T-cell (primary cell): ENCODE measurements at regions not wholly inside any gene's neighbourhood (a gene's known extent, or its start where the extent isn't known, plus 50 kb on each side); places are given as distances from the start of the nearest gene placed in this dataset.

Source experiments
- ATAC-seq, 4 experiments: fragments of 200-7000 bp in 3 of 4; fragments of 150-1000 bp in 1 of 4; cut with Tn5 transposase; replicated peaks in 1 of 4; 1 replicate in 3 of 4; 2 replicates in 1 of 4; pipeline ENCODE4 v1.10.0; 2021; ENCODE audit warnings: moderate library complexity in 3 of 4, mild to moderate bottlenecking in 2 of 4, moderate number of reproducible peaks in 1 of 4
- CTCF ChIA-PET, 2 donors: fragments of 300-600 bp; sonication (Branson Sonifier 250); formaldehyde crosslinking; loops; one replicate each; lab custom pipeline; 2022; ENCODE audit warnings: antibody characterized with exemption in 2 of 2; lab: Charles Lee
- POLR2A ChIA-PET, 2 donors: fragments of 300-600 bp; sonication (Branson Sonifier 250); formaldehyde crosslinking; loops; one replicate each; lab custom pipeline; 2022; ENCODE audit warnings: antibody characterized with exemption in 2 of 2; lab: Charles Lee
- DNase-seq, 35 experiments: peaks; one replicate each; pipeline versions ENCODE4 v3.0.0 to v3.0.0-alpha.2; 2013 to 2023
- H3K27ac ChIP-seq: one replicate; pipeline ENCODE4 v1.5.1; 2013; ENCODE audit warnings: low read length
- H3K27me3 ChIP-seq, 2 experiments: replicated peaks in 1 of 2; 1 replicate in 1 of 2; 2 replicates in 1 of 2; pipeline versions ENCODE4 v1.6.1 to v1.7.0; 2013; ENCODE audit warnings: low read length in 1 of 2, mixed read lengths in 1 of 2; ENCODE audit not compliant: control insufficient read depth in 2 of 2, insufficient read depth in 2 of 2; ENCODE audit errors: extremely low read depth in 1 of 2
- H3K36me3 ChIP-seq, 2 donors: 1 replicate in 1 of 2; 2 replicates in 1 of 2; pipeline versions ENCODE4 v1.6.1 to v1.7.0; 2013; ENCODE audit warnings: low read length in 1 of 2; ENCODE audit not compliant: control insufficient read depth in 2 of 2, insufficient read depth in 1 of 2; ENCODE audit errors: extremely low read depth in 1 of 2
- H3K4me1 ChIP-seq, 2 experiments: 1 replicate in 1 of 2; 2 replicates in 1 of 2; pipeline versions ENCODE4 v1.6.1 to v1.7.0; 2013; ENCODE audit warnings: low read length in 2 of 2, mixed read lengths in 1 of 2; ENCODE audit not compliant: insufficient read depth in 2 of 2, control insufficient read depth in 1 of 2; ENCODE audit errors: extremely low read depth in 1 of 2
- H3K4me3 ChIP-seq, 2 donors: 1 replicate in 1 of 2; 2 replicates in 1 of 2; pipeline versions ENCODE4 v1.5.1 to v1.7.0; 2013; ENCODE audit warnings: mild to moderate bottlenecking in 2 of 2, low read length in 1 of 2, moderate library complexity in 1 of 2; ENCODE audit not compliant: control insufficient read depth in 1 of 2; ENCODE audit errors: extremely low read depth in 1 of 2
- H3K9me3 ChIP-seq: 2 replicates; pipeline ENCODE4 v1.7.0; 2013
- H3K27ac Mint-ChIP-seq, 2 donors: one replicate each; pipeline ENCODE4 v1.8.0; 2020 to 2021; ENCODE audit warnings: mild to moderate bottlenecking in 2 of 2, mixed read lengths in 2 of 2
- H3K27me3 Mint-ChIP-seq, 2 donors: one replicate each; pipeline ENCODE4 v1.8.0; 2021 to 2022; ENCODE audit warnings: mixed read lengths in 2 of 2
- H3K36me3 Mint-ChIP-seq: one replicate; pipeline ENCODE4 v1.8.0; 2021; ENCODE audit warnings: mixed read lengths
- H3K4me1 Mint-ChIP-seq, 3 donors: one replicate each; pipeline ENCODE4 v1.8.0; 2020 to 2022; ENCODE audit warnings: mixed read lengths in 3 of 3, mild to moderate bottlenecking in 1 of 3
- H3K4me3 Mint-ChIP-seq, 3 donors: one replicate each; pipeline ENCODE4 v1.8.0; 2020 to 2022; ENCODE audit warnings: mild to moderate bottlenecking in 3 of 3, mixed read lengths in 3 of 3, moderate library complexity in 3 of 3
- H3K9me3 Mint-ChIP-seq, 3 donors: one replicate each; pipeline ENCODE4 v1.8.0; 2020 to 2022; ENCODE audit warnings: mixed read lengths in 3 of 3
- WGBS: methylation state at CpG from one replicate; pipeline ENCODE4 v1.1.5; 2013; ENCODE audit warnings: missing lambda C conversion rate; ENCODE audit not compliant: insufficient coverage; 5-methylcytosine and 5-hydroxymethylcytosine counted together

DNA sequence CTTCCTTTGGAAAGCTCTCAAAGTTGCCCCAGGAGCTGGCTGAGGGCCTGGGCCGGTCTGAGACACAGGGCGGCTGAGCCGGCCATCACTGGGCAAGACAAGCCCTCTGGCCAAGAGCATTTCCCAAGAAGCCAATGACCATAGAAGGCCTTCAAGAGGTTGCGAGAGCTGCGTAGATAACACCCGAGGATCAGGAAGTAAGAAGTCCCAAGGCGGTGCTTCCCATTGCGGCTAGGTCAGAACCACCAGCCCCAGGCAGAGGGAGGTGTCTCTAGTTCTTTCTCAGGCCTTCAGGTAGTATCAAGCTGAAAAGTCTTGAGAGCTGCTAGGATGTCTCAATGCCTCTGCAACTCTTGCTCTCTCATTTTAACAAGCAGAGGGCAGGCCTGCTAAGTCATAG, 54.0 kb upstream of the C5orf58 start:
- Histone ChIP-seq H3K4me1 (no peaks in the 10 kb centered on the region), H3K27me3 (peaks cover 0 to 13% of the 10 kb centered on the region in 2 experiments), H3K4me3 (no peak overlapping the region), H3K9me3 (no peaks in the 10 kb centered on the region), H3K27ac (no peak overlapping the region), H3K36me3 (no peaks in the 10 kb centered on the region)
- no peaks in the 10 kb centered on the region for H3K36me3 Mint-ChIP-seq
- H3K27ac Mint-ChIP-seq, result no peak overlapping the region
- H3K9me3 Mint-ChIP-seq, result no peaks in the 10 kb centered on the region
- H3K4me1 Mint-ChIP-seq, result no peaks in the 10 kb centered on the region
- no peak overlapping the region for H3K4me3 Mint-ChIP-seq
- DNase-seq (no peak), ATAC-seq (no peak)
- ChIA-PET POLR2A (no interaction called here), CTCF (interaction anchor here in 1 of 2 donors (0.6 kb wide), 1 partner anchor 473 kb away, joined by 3 read pairs; no protein-coding TSS in a partner anchor)
- peaks cover 2 to 6% of the 10 kb centered on the region in 2 donors for H3K27me3 Mint-ChIP-seq
- WGBS, result 86% methylated on average over 8 of the region's 8 CpGs

DNA sequence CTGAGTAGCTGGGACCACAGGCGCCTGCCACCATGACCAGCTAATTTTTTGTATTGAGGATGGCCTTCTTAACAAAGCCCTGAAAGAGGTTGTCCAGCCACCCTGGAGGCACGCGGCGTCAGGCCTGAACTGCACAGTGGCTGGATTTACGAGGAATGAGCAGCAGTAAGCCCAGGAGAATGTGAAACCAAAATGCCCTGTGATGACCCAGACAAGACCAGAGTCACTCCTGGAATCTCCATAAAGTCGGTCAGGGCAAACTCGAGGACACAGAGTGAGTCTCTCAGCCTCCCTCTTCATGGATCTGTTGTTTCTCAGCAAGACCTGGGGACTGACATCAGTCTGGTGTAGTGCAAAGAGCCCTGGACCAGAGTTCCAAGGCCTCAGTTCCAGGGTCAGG, 53.2 kb upstream of the C5orf58 start:
- no peak overlapping the region for H3K27ac Mint-ChIP-seq
- no peaks in the 10 kb centered on the region for H3K4me1 Mint-ChIP-seq
- H3K36me3 Mint-ChIP-seq, result no peaks in the 10 kb centered on the region
- Histone ChIP-seq H3K27ac (no peak overlapping the region), H3K4me1 (peaks cover 0 to 3% of the 10 kb centered on the region in 2 experiments), H3K4me3 (no peak overlapping the region), H3K36me3 (no peaks in the 10 kb centered on the region), H3K9me3 (no peaks in the 10 kb centered on the region), H3K27me3 (peaks cover 0 to 18% of the 10 kb centered on the region in 2 experiments)
- POLR2A ChIA-PET, result no interaction called here
- ATAC-seq (no peak), DNase-seq (no peak)
- H3K4me3 Mint-ChIP-seq, result no peak overlapping the region
- H3K9me3 Mint-ChIP-seq, result no peaks in the 10 kb centered on the region
- CTCF ChIA-PET, result no interaction called here
- WGBS, result 80% methylated on average over 6 of the region's 7 CpGs
- peaks cover 2 to 6% of the 10 kb centered on the region in 2 donors for H3K27me3 Mint-ChIP-seq

DNA sequence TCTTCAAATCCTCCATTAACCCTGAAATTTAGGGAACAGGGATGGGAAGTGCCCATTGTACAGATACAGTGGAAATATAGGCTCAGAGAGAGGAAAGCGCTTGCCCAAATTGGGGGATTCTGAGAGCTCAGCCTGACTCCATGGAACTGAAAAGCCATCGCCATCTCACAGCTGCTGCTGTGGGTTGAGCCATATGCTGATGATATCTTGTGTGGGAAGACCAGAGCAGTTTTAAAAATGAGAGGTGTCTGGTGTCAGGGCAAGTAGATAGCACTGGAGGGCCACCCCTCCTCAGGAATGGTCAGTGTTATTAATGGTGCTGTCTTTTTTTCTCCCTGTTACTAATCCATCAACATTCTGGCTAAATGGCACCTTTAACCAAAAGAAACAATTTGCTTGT, 50.9 kb upstream of the C5orf58 start:
- no peak overlapping the region for H3K27ac Mint-ChIP-seq
- POLR2A ChIA-PET, result no interaction called here

DNA sequence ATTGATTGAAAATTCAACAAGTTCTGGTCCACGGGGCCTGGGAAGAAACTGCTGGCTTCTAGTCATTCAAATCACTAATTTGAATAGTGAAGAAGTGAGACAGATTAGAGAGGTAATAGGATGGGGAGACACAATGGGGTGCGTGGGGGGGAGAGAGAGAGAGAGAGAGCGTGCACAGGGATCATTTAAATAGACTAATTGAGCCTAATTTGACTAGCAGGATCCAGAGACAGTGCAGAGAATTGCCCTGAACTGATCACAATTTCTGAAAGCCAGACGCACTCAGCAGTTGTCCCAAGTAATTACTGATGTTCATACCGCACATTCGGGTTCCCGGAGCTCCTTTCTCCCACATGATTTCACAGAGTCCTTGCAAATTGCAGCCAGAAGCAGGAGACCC, 50.3 kb upstream of the C5orf58 start:
- H3K27me3 ChIP-seq, result peaks cover 0 to 15% of the 10 kb centered on the region in 2 experiments
- Mint-ChIP-seq H3K27ac (no peak overlapping the region), H3K36me3 (no peaks in the 10 kb centered on the region), H3K27me3 (peaks cover 3 to 12% of the 10 kb centered on the region in 2 donors), H3K4me3 (no peak overlapping the region), H3K9me3 (no peaks in the 10 kb centered on the region), H3K4me1 (no peaks in the 10 kb centered on the region)
- CTCF ChIA-PET, result no interaction called here
- no peak for DNase-seq
- peaks cover 0 to 3% of the 10 kb centered on the region in 2 experiments for H3K4me1 ChIP-seq
- H3K36me3 ChIP-seq, result no peaks in the 10 kb centered on the region
- H3K4me3 ChIP-seq, result no peak overlapping the region
- no peaks in the 10 kb centered on the region for H3K9me3 ChIP-seq
- ATAC-seq, result no peak
- POLR2A ChIA-PET, result no interaction called here
- 86% methylated on average over 6 of the region's 7 CpGs for WGBS
- H3K27ac ChIP-seq, result no peak overlapping the region

More for the DNA sequence above, 50.9 kb upstream of the C5orf58 start:
- no peaks in the 10 kb centered on the region for H3K9me3 Mint-ChIP-seq
- Histone ChIP-seq H3K9me3 (no peaks in the 10 kb centered on the region), H3K4me3 (no peak overlapping the region), H3K36me3 (no peaks in the 10 kb centered on the region), H3K4me1 (peaks cover 0 to 3% of the 10 kb centered on the region in 2 experiments), H3K27ac (no peak overlapping the region), H3K27me3 (peaks cover 0 to 18% of the 10 kb centered on the region in 2 experiments)
- CTCF ChIA-PET, result no interaction called here
- no peak for DNase-seq
- H3K4me1 Mint-ChIP-seq, result no peaks in the 10 kb centered on the region
- no peaks in the 10 kb centered on the region for H3K36me3 Mint-ChIP-seq
- ATAC-seq, result no peak
- H3K4me3 Mint-ChIP-seq, result no peak overlapping the region
- 92% methylated on average over 2 of the region's 2 CpGs for WGBS
- peaks cover 3 to 12% of the 10 kb centered on the region in 2 donors for H3K27me3 Mint-ChIP-seq
